HG03460 (cell line): ENCODE measurements at regions not wholly inside any gene's neighbourhood (a gene's known extent, or its start where the extent isn't known, plus 50 kb on each side); places are given as distances from the start of the nearest gene placed in this dataset.

ENCODE experiments used
- ATAC-seq: cut with Tn5 transposase; IDR thresholded peaks from one replicate; pipeline ENCODE4 v1.9.1; 2021; ENCODE audit not compliant: unreplicated experiment

DNA sequence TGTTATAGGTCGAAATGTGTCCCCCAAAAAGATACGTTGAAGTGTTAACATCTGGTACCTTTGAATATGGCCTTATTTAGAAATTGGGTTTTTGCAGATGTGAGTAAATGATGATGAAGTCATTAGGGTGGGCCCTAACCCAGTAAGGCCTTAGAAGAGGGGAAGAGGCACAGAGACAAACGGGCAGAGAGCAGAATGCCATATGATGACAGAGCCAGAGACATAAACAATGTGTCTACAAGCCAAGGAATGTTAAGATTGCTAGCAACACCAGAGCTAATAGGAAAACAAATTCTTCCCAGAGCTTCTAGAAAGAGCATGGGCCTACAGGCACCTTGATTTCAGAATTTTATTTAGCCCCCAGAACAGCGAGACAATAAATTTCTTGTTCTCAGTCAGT lies 693.1 kb upstream of the NECTIN3 start:
- ATAC-seq, result no peak

GRCh38 chr3:110381992-110382391 lies 689.6 kb upstream of the NECTIN3 start:
- no peak for ATAC-seq

DNA sequence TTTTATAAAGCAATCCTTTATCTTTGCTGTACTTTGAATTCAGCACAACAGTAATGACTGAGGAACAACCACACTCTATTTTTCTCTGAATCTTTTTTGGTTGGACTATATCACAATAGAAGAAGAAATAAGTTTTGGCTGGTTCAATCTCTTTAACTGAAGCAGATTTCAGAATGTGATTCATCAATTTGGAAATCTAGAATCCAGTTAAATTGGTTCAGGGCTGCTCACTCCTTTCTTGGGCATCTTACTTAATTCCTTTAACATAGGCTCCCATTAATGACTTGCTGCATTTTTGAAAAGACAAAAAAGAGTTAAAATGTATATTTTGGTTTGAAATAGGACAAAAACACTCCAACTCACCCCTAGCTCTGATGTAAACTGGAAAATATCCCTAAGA lies 688.3 kb upstream of the NECTIN3 start:
- no peak for ATAC-seq

GRCh38 chr3:110384601-110385000 lies 687.0 kb upstream of the NECTIN3 start:
- ATAC-seq, result no peak

- ATAC-seq, result no peak
Measured at GRCh38 chr3:110389005-110389404, 682.6 kb upstream of the NECTIN3 start.

DNA sequence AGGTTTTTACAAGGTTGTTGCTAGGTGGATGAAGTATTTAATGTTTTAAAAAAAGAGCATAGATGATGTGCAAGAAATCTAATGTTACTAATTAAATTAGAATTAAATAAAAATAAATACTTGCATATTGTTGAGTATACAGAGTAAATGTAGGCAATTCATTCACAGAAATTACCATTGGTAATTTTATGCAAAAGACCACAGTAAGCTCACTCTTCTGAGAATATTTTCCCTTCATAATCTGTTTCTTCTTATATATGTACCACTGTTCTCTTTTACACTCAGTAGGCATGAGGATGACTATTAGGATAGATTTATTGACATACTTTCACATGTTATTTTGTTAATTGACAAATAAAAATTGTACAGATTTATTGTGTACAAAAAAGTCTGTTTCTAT lies 681.2 kb upstream of the NECTIN3 start:
- ATAC-seq, result no peak

GRCh38 chr3:110391042-110391441 lies 680.6 kb upstream of the NECTIN3 start:
- ATAC-seq, result no peak

- no peak for ATAC-seq
Measured at GRCh38 chr3:110391640-110392395, 679.8 kb upstream of the NECTIN3 start.

GRCh38 chr3:110393941-110394340 lies 677.7 kb upstream of the NECTIN3 start:
- ATAC-seq, result no peak

GRCh38 chr3:110397115-110397514 lies 674.5 kb upstream of the NECTIN3 start:
- ATAC-seq, result no peak

DNA sequence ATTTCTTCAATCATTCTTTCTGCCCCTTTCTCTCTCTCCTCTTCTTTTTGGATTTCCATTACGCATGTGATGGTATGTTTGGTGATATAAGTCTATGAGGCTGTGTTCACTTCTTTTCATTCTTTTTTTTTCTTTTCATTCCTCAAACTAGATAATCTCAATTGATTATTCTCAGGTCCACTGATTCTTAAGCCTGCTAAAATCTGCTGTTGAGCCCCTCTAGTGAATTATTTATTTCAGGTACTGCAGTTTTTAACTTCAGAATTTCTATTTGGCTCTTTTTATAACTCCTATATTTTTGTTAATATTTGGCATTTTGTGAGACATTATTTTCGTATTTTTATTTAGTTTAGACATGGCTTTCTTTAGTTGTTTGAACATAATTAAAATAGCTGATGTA lies 671.3 kb upstream of the NECTIN3 start:
- ATAC-seq, result no peak

- ATAC-seq, result no peak
Measured at GRCh38 chr3:110405830-110406585, 665.6 kb upstream of the NECTIN3 start.

DNA sequence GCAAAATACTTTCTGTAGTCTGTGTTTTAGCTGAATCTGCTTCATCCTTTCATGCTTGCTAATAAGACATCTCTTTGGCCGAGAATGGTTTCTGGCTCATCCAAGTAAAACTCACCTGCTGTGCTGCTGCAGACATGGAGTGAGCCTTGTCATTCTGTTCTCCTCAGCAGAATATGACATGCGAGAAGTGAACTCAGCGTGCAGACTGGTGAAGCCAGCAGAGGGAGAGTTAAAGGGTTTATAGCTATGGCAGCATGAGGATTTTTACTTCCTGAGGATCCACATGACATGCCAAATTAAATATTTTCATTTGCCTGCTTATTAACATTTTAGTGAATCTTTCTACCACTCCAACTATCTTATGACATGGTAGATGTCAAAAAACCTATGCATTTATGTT lies 658.4 kb upstream of the NECTIN3 start:
- ATAC-seq, result no peak

DNA sequence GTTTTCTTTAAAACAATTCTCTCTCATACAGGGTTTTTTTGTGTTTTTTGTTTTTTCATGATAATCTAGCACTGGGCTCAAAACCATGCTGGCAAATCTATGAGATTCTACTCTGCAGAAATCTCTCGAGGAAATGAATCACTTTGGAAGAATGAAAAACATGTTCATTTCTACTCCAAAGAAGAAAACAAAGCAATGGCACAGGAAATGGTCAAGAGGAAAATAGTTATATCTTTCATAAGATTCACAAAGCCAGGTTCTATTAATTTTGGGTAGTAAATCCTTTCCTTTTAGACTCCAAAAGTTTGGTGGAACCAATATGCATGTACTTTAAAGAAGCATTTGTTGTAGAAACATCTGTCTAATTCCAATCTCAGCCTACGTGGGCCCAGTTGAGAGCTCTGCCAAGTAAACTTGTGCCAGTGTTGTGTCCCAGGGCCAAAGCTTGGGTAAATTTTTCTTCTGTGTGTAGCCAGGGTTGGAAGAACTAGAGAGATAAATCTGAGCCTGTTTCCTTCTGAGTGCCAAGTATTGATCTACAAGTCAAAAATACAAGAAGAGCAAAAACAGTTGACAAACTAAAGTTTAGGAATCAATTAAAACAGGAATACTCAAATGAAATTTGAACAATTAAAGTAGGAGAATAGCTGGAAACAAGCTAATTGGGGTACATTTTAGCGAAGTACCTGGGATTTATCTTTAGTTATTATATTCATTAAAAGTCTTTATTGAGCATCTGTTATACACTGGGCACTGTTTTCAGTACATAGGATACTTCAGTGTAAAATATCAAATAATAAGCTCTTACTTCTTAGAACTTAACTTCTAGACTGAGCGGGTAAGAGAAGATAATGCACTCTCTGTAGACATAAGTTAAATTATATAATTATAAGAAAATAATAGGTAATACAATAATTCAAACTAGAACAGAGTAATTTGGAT lies 657.5 kb upstream of the NECTIN3 start:
- no peak for ATAC-seq

GRCh38 chr3:110414855-110415254 lies 656.8 kb upstream of the NECTIN3 start:
- no peak for ATAC-seq

DNA sequence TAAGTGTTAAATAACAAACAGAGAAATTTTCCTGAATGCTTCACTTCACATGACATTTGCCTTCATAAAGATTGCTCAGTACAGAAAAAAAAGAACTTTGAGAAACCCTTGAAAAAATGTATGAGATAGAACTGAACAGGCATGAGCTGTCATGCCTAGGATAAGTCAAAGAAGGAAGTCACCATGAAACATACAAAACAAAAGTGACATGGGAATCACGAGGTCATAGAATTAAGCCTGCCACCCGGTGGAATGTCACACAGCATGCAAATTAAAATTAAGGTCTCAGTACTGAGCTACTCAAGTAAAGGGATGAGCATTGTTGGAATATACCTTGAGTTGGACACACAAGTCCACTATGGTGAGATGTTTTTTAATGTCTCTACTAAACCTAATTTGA lies 652.5 kb upstream of the NECTIN3 start:
- no peak for ATAC-seq

DNA sequence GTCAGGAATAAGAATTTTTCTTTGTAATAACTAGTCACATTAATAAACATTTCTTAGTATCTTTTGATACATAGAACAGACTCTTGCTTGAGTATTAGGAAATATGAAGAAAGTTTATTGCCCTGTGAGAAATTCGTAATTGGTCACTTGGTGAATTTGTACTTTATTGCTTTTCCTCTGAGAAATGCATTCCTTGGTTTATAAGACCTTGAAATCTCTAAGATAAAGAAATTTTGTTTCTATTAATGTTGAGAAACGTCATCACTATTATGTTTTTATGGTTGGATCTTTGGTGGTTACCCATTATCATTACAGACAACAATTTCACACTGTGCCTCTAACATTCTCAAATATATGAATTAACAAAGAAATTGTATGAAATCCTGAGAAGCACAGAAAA lies 652.0 kb upstream of the NECTIN3 start:
- ATAC-seq, result no peak

- no peak for ATAC-seq
Measured at GRCh38 chr3:110420158-110420641, 651.4 kb upstream of the NECTIN3 start.

- ATAC-seq, result no peak
Measured at GRCh38 chr3:110423276-110423675, 648.3 kb upstream of the NECTIN3 start.

- ATAC-seq, result no peak
Measured at GRCh38 chr3:110430146-110430545, 641.5 kb upstream of the NECTIN3 start.

GRCh38 chr3:110436209-110436608 lies 635.4 kb upstream of the NECTIN3 start:
- ATAC-seq, result no peak
